Esophagus squamous epithelium (tissue), 5 donors: ENCODE measurements at regions not wholly inside any gene's neighbourhood (a gene's known extent, or its start where the extent isn't known, plus 50 kb on each side); places are given as distances from the start of the nearest gene placed in this dataset.
"Not testable (repeated sequence)": the region's sequence is repeated elsewhere in the genome, so short reads cannot be mapped to it uniquely, and the experiment has no call there.

Experiments
- DNase-seq: peaks from one replicate; lab custom pipeline; 2025; lab: John Stamatoyannopoulos, UW
- H3K27ac ChIP-seq, 4 donors: fragments of 200-600 bp; sonication (generic); one replicate each; pipeline ENCODE4 v1.5.1; 2016 to 2019; ENCODE audit warnings: mild to moderate bottlenecking in 1 of 4
- H3K27me3 ChIP-seq, 4 donors: fragments of 200-600 bp; sonication (generic); 1 replicate in 3 of 4; 2 replicates in 1 of 4; pipeline versions ENCODE4 v1.5.1 to v1.6.0; 2017 to 2021; ENCODE audit warnings: antibody characterized with exemption in 1 of 4
- H3K36me3 ChIP-seq, 3 donors: fragments of 200-600 bp; sonication (generic); one replicate each; pipeline ENCODE4 v1.5.1; 2016 to 2019
- H3K4me1 ChIP-seq, 3 donors: fragments of 200-600 bp; sonication (generic); one replicate each; pipeline ENCODE4 v1.5.1; 2017 to 2019
- H3K4me3 ChIP-seq, 4 donors: fragments of 200-600 bp; sonication (generic); 1 replicate in 3 of 4; 2 replicates in 1 of 4; pipeline ENCODE4 v1.5.1; 2016 to 2019; ENCODE audit warnings: mild to moderate bottlenecking in 2 of 4, moderate library complexity in 1 of 4
- H3K9me3 ChIP-seq, 3 donors: fragments of 200-600 bp; sonication (generic); one replicate each; pipeline ENCODE4 v1.5.1; 2016 to 2019
- POLR2A ChIP-seq, 4 donors: fragments of 450-650 bp; IDR thresholded peaks; one replicate each; pipeline ENCODE4 v1.6.1; 2017; ENCODE audit warnings: antibody characterized with exemption in 4 of 4, mild to moderate bottlenecking in 4 of 4, moderate library complexity in 3 of 4
- WGBS, 2 donors: methylation state at CpG; one replicate each; pipeline ENCODE4 v1.1.5; 2018; 5-methylcytosine and 5-hydroxymethylcytosine counted together
- intact Hi-C: fragments of 100-400 bp; cut with DNase I; formaldehyde crosslinking; loops from one replicate; pipeline ENCODE4 v1.15.0; 2022
- TF ChIP-seq, protein P1 (sequence below), 6 experiments: fragments of 450-650 bp in 4 of 6; fragments of 200-600 bp in 2 of 6; sonication (generic) in 2 of 6; IDR thresholded peaks; one replicate each; pipeline ENCODE4 v1.5.1; 2016 to 2019; ENCODE audit warnings: antibody characterized with exemption in 6 of 6, mild to moderate bottlenecking in 4 of 6, moderate library complexity in 4 of 6
- donor health status: DM: yes; HTN: yes; CAD: no.

DNA sequence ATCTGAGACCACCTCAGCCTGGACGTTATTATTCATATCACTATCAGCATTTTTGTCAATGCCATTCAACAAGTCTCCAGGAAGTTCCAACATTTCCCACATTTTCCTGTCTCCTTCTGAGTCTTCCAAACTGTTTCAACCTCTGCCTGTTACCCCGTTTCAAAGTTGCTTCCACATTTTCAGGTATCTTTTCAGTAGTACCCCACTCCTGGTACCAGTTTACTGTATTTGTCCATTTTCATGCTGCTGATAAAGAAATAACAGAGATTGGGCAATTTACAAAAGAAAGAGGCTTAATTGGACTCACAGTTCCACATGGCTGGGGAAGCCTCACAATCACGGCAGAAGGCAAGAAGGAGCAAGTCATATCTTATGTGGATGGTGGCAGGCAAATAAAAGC lies 565.5 kb downstream of the FRK start:
- Histone ChIP-seq H3K9me3 (peaks cover 0 to 15% (median 4%) of the 10 kb centered on the region in 3 donors), H3K4me1 (no peaks in the 10 kb centered on the region), H3K27ac (no peak overlapping the region), H3K36me3 (no peaks in the 10 kb centered on the region), H3K4me3 (no peak overlapping the region), H3K27me3 (no peaks in the 10 kb centered on the region)
- TF ChIP-seq, protein P1, sequence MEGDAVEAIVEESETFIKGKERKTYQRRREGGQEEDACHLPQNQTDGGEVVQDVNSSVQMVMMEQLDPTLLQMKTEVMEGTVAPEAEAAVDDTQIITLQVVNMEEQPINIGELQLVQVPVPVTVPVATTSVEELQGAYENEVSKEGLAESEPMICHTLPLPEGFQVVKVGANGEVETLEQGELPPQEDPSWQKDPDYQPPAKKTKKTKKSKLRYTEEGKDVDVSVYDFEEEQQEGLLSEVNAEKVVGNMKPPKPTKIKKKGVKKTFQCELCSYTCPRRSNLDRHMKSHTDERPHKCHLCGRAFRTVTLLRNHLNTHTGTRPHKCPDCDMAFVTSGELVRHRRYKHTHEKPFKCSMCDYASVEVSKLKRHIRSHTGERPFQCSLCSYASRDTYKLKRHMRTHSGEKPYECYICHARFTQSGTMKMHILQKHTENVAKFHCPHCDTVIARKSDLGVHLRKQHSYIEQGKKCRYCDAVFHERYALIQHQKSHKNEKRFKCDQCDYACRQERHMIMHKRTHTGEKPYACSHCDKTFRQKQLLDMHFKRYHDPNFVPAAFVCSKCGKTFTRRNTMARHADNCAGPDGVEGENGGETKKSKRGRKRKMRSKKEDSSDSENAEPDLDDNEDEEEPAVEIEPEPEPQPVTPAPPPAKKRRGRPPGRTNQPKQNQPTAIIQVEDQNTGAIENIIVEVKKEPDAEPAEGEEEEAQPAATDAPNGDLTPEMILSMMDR (IDR thresholded peaks at IDR 0.05), result no peak
- no peak for TF ChIP-seq POLR2A (IDR thresholded peaks at IDR 0.05)
- intact Hi-C loops, result no loop called here
- DNase-seq, result no peak
- 43 to 76% methylated on average over 2 to 3 of the region's 3 CpGs for WGBS, 2 donors

DNA sequence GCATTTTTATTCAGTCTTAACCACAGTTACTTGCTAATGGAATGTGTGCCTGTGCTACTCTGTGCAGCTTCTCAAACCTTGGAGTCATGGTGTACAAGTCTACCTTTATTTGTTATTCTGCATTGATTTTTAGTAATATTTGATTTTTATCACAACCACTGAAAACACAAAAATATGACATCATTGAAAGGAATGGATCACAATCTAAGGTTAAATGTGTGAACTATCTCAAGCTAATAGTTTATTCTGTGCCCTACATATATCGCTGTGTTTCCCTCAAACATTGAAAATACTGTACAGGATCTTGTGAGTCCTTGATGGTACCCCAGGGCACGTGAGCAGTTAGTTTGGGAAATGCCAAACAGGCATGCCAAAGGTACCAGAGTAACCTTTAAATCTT lies 573.4 kb downstream of the FRK start:
- Histone ChIP-seq H3K27ac (no peak overlapping the region), H3K4me1 (no peaks in the 10 kb centered on the region), H3K9me3 (no peaks in the 10 kb centered on the region), H3K36me3 (no peaks in the 10 kb centered on the region), H3K27me3 (no peaks in the 10 kb centered on the region), H3K4me3 (no peak overlapping the region)
- DNase-seq, result no peak
- 61 to 62% methylated on average over 2 of the region's 2 CpGs for WGBS, 2 donors
- TF ChIP-seq, protein P1 (IDR thresholded peaks at IDR 0.05), result no peak
- no peak for TF ChIP-seq POLR2A (IDR thresholded peaks at IDR 0.05)
- intact Hi-C loops, result no loop called here

DNA sequence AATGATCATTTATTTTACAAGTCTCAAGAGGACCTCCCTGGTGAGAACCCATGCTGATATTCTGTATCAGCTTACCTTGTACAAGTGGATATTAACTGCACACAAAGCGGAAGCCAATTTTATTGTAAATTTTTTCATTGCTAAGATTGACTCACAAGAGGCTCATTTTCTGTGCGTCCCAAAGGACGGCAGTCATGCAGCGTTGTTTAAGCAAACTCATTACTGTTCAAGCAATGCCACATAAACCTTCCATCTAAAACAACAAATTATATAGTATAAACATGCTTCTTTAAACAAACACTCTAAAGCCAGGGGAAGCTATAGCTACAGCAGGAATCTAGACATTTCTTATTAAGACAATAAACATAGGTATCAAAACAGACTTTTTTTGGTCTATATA lies 575.3 kb downstream of the FRK start:
- H3K36me3 ChIP-seq, result no peaks in the 10 kb centered on the region
- DNase-seq, result no peak
- no peaks in the 10 kb centered on the region for H3K27me3 ChIP-seq
- no peaks in the 10 kb centered on the region for H3K9me3 ChIP-seq
- no peak overlapping the region for H3K4me3 ChIP-seq
- TF ChIP-seq, protein P1 (IDR thresholded peaks at IDR 0.05), result no peak
- TF ChIP-seq POLR2A (IDR thresholded peaks at IDR 0.05), result no peak
- intact Hi-C loops, result no loop called here
- no peaks in the 10 kb centered on the region for H3K4me1 ChIP-seq
- no peak overlapping the region for H3K27ac ChIP-seq
- 56 to 68% methylated on average over 4 of the region's 4 CpGs for WGBS, 2 donors

DNA sequence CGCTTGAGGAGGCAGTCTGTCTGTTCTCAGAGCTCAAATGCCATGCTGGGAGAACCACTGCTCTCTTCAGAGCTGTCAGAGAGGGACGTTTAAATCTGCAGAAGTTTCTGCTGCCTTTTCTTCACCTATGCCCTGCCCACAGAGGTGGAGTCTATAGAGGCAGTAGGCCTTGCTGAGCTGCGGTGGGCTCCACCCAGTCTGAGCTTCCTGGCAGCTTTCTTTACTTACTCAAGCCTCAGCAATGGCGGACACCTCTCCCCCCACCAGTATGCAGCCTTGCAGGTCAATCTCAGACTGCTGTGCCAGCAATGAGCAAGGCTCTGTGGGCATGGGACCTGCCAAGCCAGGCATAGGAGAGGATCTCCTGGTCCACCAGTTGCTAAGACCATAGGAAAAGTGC lies 580.1 kb downstream of the FRK start:
- DNase-seq, intact Hi-C loops, H3K27ac ChIP-seq, H3K36me3 ChIP-seq, H3K27me3 ChIP-seq, H3K4me3 ChIP-seq, H3K4me1 ChIP-seq, H3K9me3 ChIP-seq: not testable (repeated sequence)
- WGBS, 2 donors, result 37 to 60% methylated on average over 2 to 4 of the region's 4 CpGs

DNA sequence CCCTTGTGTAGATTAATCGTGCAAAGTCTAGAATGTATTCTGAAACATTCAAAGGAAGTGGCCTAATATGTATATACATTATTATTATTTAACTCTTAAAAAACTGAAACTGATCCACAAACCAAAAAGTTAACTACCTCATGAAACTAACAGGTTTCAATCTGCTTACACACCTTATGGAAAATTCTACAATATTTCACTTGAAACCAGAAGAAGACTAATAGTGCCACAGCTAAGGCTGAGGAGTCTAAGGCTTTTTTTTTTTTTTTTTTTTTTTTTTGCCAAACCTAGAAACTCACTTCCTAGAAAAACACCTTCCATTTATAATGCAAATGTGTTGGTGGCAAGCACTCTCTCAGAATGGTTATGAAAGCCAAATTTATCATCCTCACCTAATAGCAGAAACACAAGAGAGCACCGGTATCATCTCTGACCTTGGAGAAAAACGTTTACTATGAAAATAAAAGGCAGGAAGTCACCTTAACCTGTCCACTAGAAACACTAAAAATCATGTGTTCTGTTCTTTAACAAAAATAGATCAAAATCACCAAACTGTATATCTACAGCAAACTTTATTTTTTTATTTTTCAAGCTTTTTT lies 586.1 kb downstream of the FRK start:
- Histone ChIP-seq H3K27ac (no peak overlapping the region), H3K27me3 (no peaks in the 10 kb centered on the region), H3K4me1 (no peaks in the 10 kb centered on the region), H3K9me3 (no peaks in the 10 kb centered on the region), H3K36me3 (no peaks in the 10 kb centered on the region), H3K4me3 (no peak overlapping the region)
- TF ChIP-seq, protein P1 (IDR thresholded peaks at IDR 0.05), result no peak
- TF ChIP-seq POLR2A (IDR thresholded peaks at IDR 0.05), result no peak
- 32 to 47% methylated on average over 3 of the region's 3 CpGs for WGBS, 2 donors
- no peak for DNase-seq
- intact Hi-C loops, result no loop called here
